Naive thymus-derived CD8-positive, alpha-beta T cell (primary cell): ENCODE measurements at regions not wholly inside any gene's neighbourhood (a gene's known extent, or its start where the extent isn't known, plus 50 kb on each side); places are given as distances from the start of the nearest gene placed in this dataset.

Source experiments
- ATAC-seq, 2 donors: fragments of 150-1000 bp; cut with Tn5 transposase in 1 of 2; sonication (Bioruptor Pico), chemical (Tn5 transposase) in 1 of 2; 1 replicate in 1 of 2; 2 replicates in 1 of 2; pipeline ENCODE4 v1.10.0; 2021; ENCODE audit warnings: mild to moderate bottlenecking in 2 of 2, moderate library complexity in 2 of 2
- POLR2A ChIA-PET: fragments of 350-600 bp; sonication (Branson Sonifier 250); formaldehyde crosslinking; loops from one replicate; lab custom pipeline; 2021; ENCODE audit warnings: antibody characterized with exemption; lab: Charles Lee
- DNase-seq, 10 donors: peaks; one replicate each; pipeline versions ENCODE4 v3.0.0 to v3.0.0-alpha.2; 2020 to 2022
- H3K27ac Mint-ChIP-seq, 10 donors: one replicate each; pipeline ENCODE4 v1.8.0; 2020 to 2022; ENCODE audit warnings: mild to moderate bottlenecking in 10 of 10, mixed read lengths in 10 of 10, moderate library complexity in 4 of 10, inconsistent platforms in 1 of 10
- H3K27me3 Mint-ChIP-seq, 5 donors: one replicate each; pipeline ENCODE4 v1.8.0; 2021 to 2022; ENCODE audit warnings: mixed read lengths in 5 of 5
- H3K36me3 Mint-ChIP-seq, 3 donors: one replicate each; pipeline ENCODE4 v1.8.0; 2020 to 2022; ENCODE audit warnings: mixed read lengths in 3 of 3, mild to moderate bottlenecking in 2 of 3, inconsistent platforms in 1 of 3
- H3K4me1 Mint-ChIP-seq, 4 donors: one replicate each; pipeline ENCODE4 v1.8.0; 2021 to 2022; ENCODE audit warnings: mixed read lengths in 4 of 4
- H3K4me3 Mint-ChIP-seq, 10 donors: one replicate each; pipeline ENCODE4 v1.8.0; 2020 to 2022; ENCODE audit warnings: mild to moderate bottlenecking in 10 of 10, mixed read lengths in 10 of 10, moderate library complexity in 6 of 10, inconsistent platforms in 1 of 10
- H3K9me3 Mint-ChIP-seq, 9 donors: one replicate each; pipeline ENCODE4 v1.8.0; 2020 to 2022; ENCODE audit warnings: mixed read lengths in 9 of 9, mild to moderate bottlenecking in 3 of 9, inconsistent platforms in 1 of 9, moderate library complexity in 1 of 9

- DNase-seq = no peak
- H3K36me3 Mint-ChIP-seq = no peaks in the 10 kb centered on the region
- no peak for ATAC-seq
- H3K4me3 Mint-ChIP-seq = no peak overlapping the region
- H3K27ac Mint-ChIP-seq = no peak overlapping the region
- peaks cover 0 to 6% (median 0%) of the 10 kb centered on the region in 9 donors for H3K9me3 Mint-ChIP-seq
- H3K27me3 Mint-ChIP-seq = peaks cover 0 to 3% (median 0%) of the 10 kb centered on the region in 5 donors
- H3K4me1 Mint-ChIP-seq = no peaks in the 10 kb centered on the region
- POLR2A ChIA-PET = no interaction called here
Measured at GRCh38 chr4:18664171-18664570, 642.6 kb upstream of the LCORL start.

GRCh38 chr4:18645351-18645750 lies 623.8 kb upstream of the LCORL start:
- H3K27ac Mint-ChIP-seq = no peak overlapping the region
- peaks cover 0 to 7% (median 0%) of the 10 kb centered on the region in 5 donors for H3K27me3 Mint-ChIP-seq
- no peak overlapping the region for H3K4me3 Mint-ChIP-seq
- ATAC-seq = no peak
- H3K4me1 Mint-ChIP-seq = no peaks in the 10 kb centered on the region
- POLR2A ChIA-PET = no interaction called here
- no peak for DNase-seq
- H3K36me3 Mint-ChIP-seq = peaks cover 0 to 7% (median 0%) of the 10 kb centered on the region in 3 donors
- H3K9me3 Mint-ChIP-seq = peaks cover 6 to 20% (median 14%) of the 10 kb centered on the region in 9 donors

- no peak for DNase-seq
- Mint-ChIP-seq H3K27me3 (peaks cover 0 to 12% (median 0%) of the 10 kb centered on the region in 5 donors), H3K36me3 (no peaks in the 10 kb centered on the region), H3K4me3 (no peak overlapping the region), H3K4me1 (no peaks in the 10 kb centered on the region), H3K27ac (no peak overlapping the region), H3K9me3 (peaks cover 0 to 3% (median 0%) of the 10 kb centered on the region in 9 donors)
- POLR2A ChIA-PET = no interaction called here
- ATAC-seq = no peak
Measured at GRCh38 chr4:18641334-18641733, 619.8 kb upstream of the LCORL start.

GRCh38 chr4:18638031-18638430 lies 616.5 kb upstream of the LCORL start:
- Mint-ChIP-seq H3K27me3 (peaks cover 0 to 11% (median 0%) of the 10 kb centered on the region in 5 donors), H3K27ac (peak overlapping the region in 1 of 10 donors; percentile 3), H3K9me3 (no peaks in the 10 kb centered on the region), H3K4me1 (no peaks in the 10 kb centered on the region), H3K4me3 (no peak overlapping the region), H3K36me3 (no peaks in the 10 kb centered on the region)
- POLR2A ChIA-PET = no interaction called here
- ATAC-seq (no peak), DNase-seq (no peak)

- ATAC-seq (no peak), DNase-seq (no peak)
- no peak overlapping the region for H3K4me3 Mint-ChIP-seq
- H3K9me3 Mint-ChIP-seq = peaks cover 0 to 3% (median 0%) of the 10 kb centered on the region in 9 donors
- no peaks in the 10 kb centered on the region for H3K36me3 Mint-ChIP-seq
- peaks cover 0 to 17% (median 9%) of the 10 kb centered on the region in 5 donors for H3K27me3 Mint-ChIP-seq
- POLR2A ChIA-PET = no interaction called here
- no peaks in the 10 kb centered on the region for H3K4me1 Mint-ChIP-seq
- H3K27ac Mint-ChIP-seq = no peak overlapping the region
Measured at GRCh38 chr4:18636001-18636585, 614.5 kb upstream of the LCORL start.

GRCh38 chr4:18635531-18635930 lies 614.0 kb upstream of the LCORL start:
- Mint-ChIP-seq H3K4me1 (no peaks in the 10 kb centered on the region), H3K36me3 (no peaks in the 10 kb centered on the region), H3K9me3 (peaks cover 0 to 3% (median 0%) of the 10 kb centered on the region in 9 donors), H3K4me3 (no peak overlapping the region), H3K27ac (no peak overlapping the region), H3K27me3 (peaks cover 0 to 17% (median 10%) of the 10 kb centered on the region in 5 donors)
- DNase-seq (no peak), ATAC-seq (no peak)
- POLR2A ChIA-PET = no interaction called here

GRCh38 chr4:18631586-18631985 lies 610.0 kb upstream of the LCORL start:
- POLR2A ChIA-PET = no interaction called here
- ATAC-seq = no peak
- no peak overlapping the region for H3K27ac Mint-ChIP-seq
- H3K4me3 Mint-ChIP-seq = no peak overlapping the region
- no peak for DNase-seq
- H3K9me3 Mint-ChIP-seq = peaks cover 0 to 3% (median 0%) of the 10 kb centered on the region in 9 donors
- no peaks in the 10 kb centered on the region for H3K36me3 Mint-ChIP-seq
- peaks cover 0 to 10% (median 8%) of the 10 kb centered on the region in 5 donors for H3K27me3 Mint-ChIP-seq
- H3K4me1 Mint-ChIP-seq = no peaks in the 10 kb centered on the region

- no peak overlapping the region for H3K4me3 Mint-ChIP-seq
- POLR2A ChIA-PET = no interaction called here
- H3K36me3 Mint-ChIP-seq = no peaks in the 10 kb centered on the region
- no peak for ATAC-seq
- no peaks in the 10 kb centered on the region for H3K4me1 Mint-ChIP-seq
- peaks cover 0 to 3% (median 0%) of the 10 kb centered on the region in 9 donors for H3K9me3 Mint-ChIP-seq
- H3K27ac Mint-ChIP-seq = no peak overlapping the region
- peaks cover 0 to 10% (median 8%) of the 10 kb centered on the region in 5 donors for H3K27me3 Mint-ChIP-seq
- no peak for DNase-seq
Measured at GRCh38 chr4:18630218-18631110, 608.9 kb upstream of the LCORL start.

GRCh38 chr4:18627447-18628005 lies 606.0 kb upstream of the LCORL start:
- DNase-seq (no peak), ATAC-seq (no peak)
- H3K4me3 Mint-ChIP-seq = no peak overlapping the region
- H3K27me3 Mint-ChIP-seq = peaks cover 0 to 15% (median 11%) of the 10 kb centered on the region in 5 donors
- H3K27ac Mint-ChIP-seq = no peak overlapping the region
- H3K4me1 Mint-ChIP-seq = no peaks in the 10 kb centered on the region
- H3K9me3 Mint-ChIP-seq = peaks cover 0 to 3% (median 0%) of the 10 kb centered on the region in 9 donors
- no peaks in the 10 kb centered on the region for H3K36me3 Mint-ChIP-seq
- POLR2A ChIA-PET = no interaction called here

- Mint-ChIP-seq H3K4me1 (no peaks in the 10 kb centered on the region), H3K9me3 (peaks cover 0 to 3% (median 0%) of the 10 kb centered on the region in 9 donors), H3K27me3 (peaks cover 0 to 11% (median 10%) of the 10 kb centered on the region in 5 donors), H3K4me3 (no peak overlapping the region), H3K27ac (no peak overlapping the region), H3K36me3 (no peaks in the 10 kb centered on the region)
- ATAC-seq = no peak
- DNase-seq = no peak
- POLR2A ChIA-PET = no interaction called here
Measured at GRCh38 chr4:18626996-18627395, 605.4 kb upstream of the LCORL start.

- H3K27me3 Mint-ChIP-seq = peaks cover 0 to 11% (median 9%) of the 10 kb centered on the region in 5 donors
- H3K9me3 Mint-ChIP-seq = peaks cover 0 to 3% (median 0%) of the 10 kb centered on the region in 9 donors
- DNase-seq = no peak
- no peak overlapping the region for H3K27ac Mint-ChIP-seq
- ATAC-seq = no peak
- H3K4me3 Mint-ChIP-seq = no peak overlapping the region
- no peaks in the 10 kb centered on the region for H3K4me1 Mint-ChIP-seq
- no peaks in the 10 kb centered on the region for H3K36me3 Mint-ChIP-seq
- POLR2A ChIA-PET = no interaction called here
Measured at GRCh38 chr4:18626366-18626765, 604.8 kb upstream of the LCORL start.

- peaks cover 0 to 3% (median 0%) of the 10 kb centered on the region in 9 donors for H3K9me3 Mint-ChIP-seq
- no peak for DNase-seq
- no peaks in the 10 kb centered on the region for H3K4me1 Mint-ChIP-seq
Measured at GRCh38 chr4:18621186-18621585, 599.6 kb upstream of the LCORL start.

GRCh38 chr4:18616720-18617119 lies 595.2 kb upstream of the LCORL start:
- DNase-seq = no peak
- ATAC-seq = no peak
- H3K36me3 Mint-ChIP-seq = no peaks in the 10 kb centered on the region
- no peak overlapping the region for H3K27ac Mint-ChIP-seq
- no peak overlapping the region for H3K4me3 Mint-ChIP-seq
- no peaks in the 10 kb centered on the region for H3K4me1 Mint-ChIP-seq
- POLR2A ChIA-PET = no interaction called here
- peaks cover 4 to 30% (median 4%) of the 10 kb centered on the region in 5 donors for H3K27me3 Mint-ChIP-seq
- peaks cover 0 to 3% (median 0%) of the 10 kb centered on the region in 9 donors for H3K9me3 Mint-ChIP-seq

More at GRCh38 chr4:18621186-18621585, 599.6 kb upstream of the LCORL start:
- Mint-ChIP-seq H3K27ac (no peak overlapping the region), H3K4me3 (no peak overlapping the region), H3K27me3 (peaks cover 1 to 29% (median 14%) of the 10 kb centered on the region in 5 donors), H3K36me3 (no peaks in the 10 kb centered on the region)
- no peak for ATAC-seq
- POLR2A ChIA-PET = no interaction called here
